ENCODE measurements at regions not wholly inside any gene's neighbourhood (a gene's known extent, or its start where the extent isn't known, plus 50 kb on each side); places are given as distances from the start of the nearest gene placed in this dataset.

GRCh38 chr3:177837951-177838655 is 640.8 kb upstream of the TBL1XR1 start:
- TF ChIP-seq, protein P1, sequence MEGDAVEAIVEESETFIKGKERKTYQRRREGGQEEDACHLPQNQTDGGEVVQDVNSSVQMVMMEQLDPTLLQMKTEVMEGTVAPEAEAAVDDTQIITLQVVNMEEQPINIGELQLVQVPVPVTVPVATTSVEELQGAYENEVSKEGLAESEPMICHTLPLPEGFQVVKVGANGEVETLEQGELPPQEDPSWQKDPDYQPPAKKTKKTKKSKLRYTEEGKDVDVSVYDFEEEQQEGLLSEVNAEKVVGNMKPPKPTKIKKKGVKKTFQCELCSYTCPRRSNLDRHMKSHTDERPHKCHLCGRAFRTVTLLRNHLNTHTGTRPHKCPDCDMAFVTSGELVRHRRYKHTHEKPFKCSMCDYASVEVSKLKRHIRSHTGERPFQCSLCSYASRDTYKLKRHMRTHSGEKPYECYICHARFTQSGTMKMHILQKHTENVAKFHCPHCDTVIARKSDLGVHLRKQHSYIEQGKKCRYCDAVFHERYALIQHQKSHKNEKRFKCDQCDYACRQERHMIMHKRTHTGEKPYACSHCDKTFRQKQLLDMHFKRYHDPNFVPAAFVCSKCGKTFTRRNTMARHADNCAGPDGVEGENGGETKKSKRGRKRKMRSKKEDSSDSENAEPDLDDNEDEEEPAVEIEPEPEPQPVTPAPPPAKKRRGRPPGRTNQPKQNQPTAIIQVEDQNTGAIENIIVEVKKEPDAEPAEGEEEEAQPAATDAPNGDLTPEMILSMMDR (IDR thresholded peaks at IDR 0.05): no peak
- Mint-ChIP-seq H3K27ac (ENCODE audit: unreplicated experiment) (peak overlapping the region; percentile 50), H3K9me3 (ENCODE audit: unreplicated experiment) (no peaks in the 10 kb centered on the region), H3K4me1 (ENCODE audit: unreplicated experiment) (peaks cover 46% of the 10 kb centered on the region), H3K27me3 (ENCODE audit: unreplicated experiment) (no peaks in the 10 kb centered on the region), H3K36me3 (ENCODE audit: unreplicated experiment) (no peaks in the 10 kb centered on the region), H3K4me3 (ENCODE audit: unreplicated experiment) (no peak overlapping the region)
- DNase-seq (ENCODE audit: extremely low spot score, unreplicated experiment): no peak

DNA sequence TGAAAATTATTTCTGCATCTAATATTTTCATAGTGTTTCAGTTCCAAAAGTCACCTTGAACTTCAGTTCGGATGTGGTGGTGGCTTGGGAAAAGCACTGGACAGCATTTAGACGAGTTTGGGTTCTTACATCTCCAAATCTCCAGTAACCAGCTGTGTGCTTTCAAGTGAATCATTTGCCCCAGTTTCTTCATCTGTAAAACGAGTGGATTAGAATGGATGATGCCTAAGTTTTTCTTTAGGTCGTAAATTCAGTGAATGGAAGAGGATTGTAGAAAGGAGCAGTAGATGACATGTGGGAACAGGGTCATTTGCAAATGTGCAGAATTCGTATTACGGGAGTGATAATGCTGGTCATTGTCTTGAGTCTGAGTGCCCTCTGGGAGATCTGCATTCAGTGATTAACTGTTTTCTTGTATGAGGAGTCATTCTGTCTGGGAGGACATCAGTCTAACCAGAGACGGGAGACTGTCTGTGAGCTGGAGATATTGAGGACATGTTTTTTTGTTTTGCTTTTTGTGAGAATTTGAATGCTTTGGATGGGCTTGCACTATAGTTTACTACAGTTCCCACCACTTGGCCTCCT is 641.6 kb upstream of the TBL1XR1 start:
- H3K27ac Mint-ChIP-seq (ENCODE audit: unreplicated experiment): no peak overlapping the region
- no peaks in the 10 kb centered on the region for H3K9me3 Mint-ChIP-seq (ENCODE audit: unreplicated experiment)
- H3K27me3 Mint-ChIP-seq (ENCODE audit: unreplicated experiment): no peaks in the 10 kb centered on the region
- TF ChIP-seq, protein P1 (IDR thresholded peaks at IDR 0.05): no peak
- H3K4me1 Mint-ChIP-seq (ENCODE audit: unreplicated experiment): peaks cover 39% of the 10 kb centered on the region
- no peaks in the 10 kb centered on the region for H3K36me3 Mint-ChIP-seq (ENCODE audit: unreplicated experiment)
- H3K4me3 Mint-ChIP-seq (ENCODE audit: unreplicated experiment): no peak overlapping the region
- DNase-seq (ENCODE audit: extremely low spot score, unreplicated experiment): no peak

GRCh38 chr3:177842302-177842701 is 645.0 kb upstream of the TBL1XR1 start:
- no peaks in the 10 kb centered on the region for H3K27me3 Mint-ChIP-seq (ENCODE audit: unreplicated experiment)
- TF ChIP-seq, protein P1 (IDR thresholded peaks at IDR 0.05): no peak
- H3K4me3 Mint-ChIP-seq (ENCODE audit: unreplicated experiment): no peak overlapping the region
- no peaks in the 10 kb centered on the region for H3K36me3 Mint-ChIP-seq (ENCODE audit: unreplicated experiment)
- no peak overlapping the region for H3K27ac Mint-ChIP-seq (ENCODE audit: unreplicated experiment)
- H3K4me1 Mint-ChIP-seq (ENCODE audit: unreplicated experiment): peaks cover 6% of the 10 kb centered on the region
- DNase-seq (ENCODE audit: extremely low spot score, unreplicated experiment): no peak
- no peaks in the 10 kb centered on the region for H3K9me3 Mint-ChIP-seq (ENCODE audit: unreplicated experiment)

GRCh38 chr3:177842743-177843734 is 645.8 kb upstream of the TBL1XR1 start:
- TF ChIP-seq, protein P1 (IDR thresholded peaks at IDR 0.05): no peak
- Mint-ChIP-seq H3K27me3 (ENCODE audit: unreplicated experiment) (no peaks in the 10 kb centered on the region), H3K4me3 (ENCODE audit: unreplicated experiment) (no peak overlapping the region), H3K27ac (ENCODE audit: unreplicated experiment) (no peak overlapping the region), H3K4me1 (ENCODE audit: unreplicated experiment) (no peaks in the 10 kb centered on the region), H3K9me3 (ENCODE audit: unreplicated experiment) (no peaks in the 10 kb centered on the region), H3K36me3 (ENCODE audit: unreplicated experiment) (no peaks in the 10 kb centered on the region)
- no peak for DNase-seq (ENCODE audit: extremely low spot score, unreplicated experiment)
